Stimulated activated CD4-positive, alpha-beta T cell treated with anti-CD3 and anti-CD28 coated beads, Interleukin-1b, Interleukin-23, amount 100 ng/mL, for 1 hour (primary cell): ENCODE measurements at regions not wholly inside any gene's neighbourhood (a gene's known extent, or its start where the extent isn't known, plus 50 kb on each side); places are given as distances from the start of the nearest gene placed in this dataset.

Experiments used
- DNase-seq, 2 donors: peaks; one replicate each; pipeline ENCODE4 v3.0.0-alpha.2; 2020; ENCODE audit warnings: low read depth in 2 of 2

DNA sequence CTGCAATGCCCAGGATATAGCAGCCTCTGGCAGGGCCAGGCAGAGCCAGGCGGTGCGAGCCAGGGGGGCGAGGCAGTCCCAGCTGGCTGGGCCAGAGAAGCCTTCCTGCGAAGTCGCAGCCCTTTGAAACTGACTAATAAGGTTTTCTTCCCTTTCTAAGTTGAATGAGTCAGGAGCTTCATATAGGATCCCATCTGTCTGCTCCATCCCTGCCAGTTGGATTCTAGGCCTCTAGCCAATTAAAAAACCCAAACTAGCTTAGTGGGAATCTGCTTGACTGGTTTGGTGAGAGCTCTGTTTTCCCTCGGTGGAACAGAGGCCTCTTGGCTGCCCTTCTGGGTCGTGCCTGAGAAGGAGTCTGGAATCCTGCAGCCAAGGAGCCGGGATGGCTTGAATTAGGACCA lies 70.1 kb upstream of the RAPGEF1 start:
- DNase-seq = no peak

DNA sequence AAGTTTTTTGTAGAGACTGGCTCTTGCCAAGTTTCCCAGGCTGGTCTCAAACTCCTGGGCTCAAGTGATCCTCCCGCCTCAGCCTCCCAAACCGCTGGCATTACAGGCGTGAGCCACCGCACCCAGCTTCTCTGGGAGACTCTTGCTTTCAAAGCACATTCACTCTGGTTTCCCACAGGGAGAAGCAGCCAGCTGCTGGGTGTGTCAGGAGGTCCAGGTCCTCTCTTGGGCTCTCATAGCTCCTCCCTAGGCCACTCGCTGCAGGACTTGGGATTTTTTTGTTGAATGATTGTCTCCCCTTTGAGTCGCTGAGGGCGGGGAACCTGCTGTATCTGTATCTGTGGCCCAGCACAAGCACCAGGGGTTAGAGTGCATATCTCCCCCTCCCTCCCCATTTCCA lies 68.4 kb upstream of the RAPGEF1 start:
- DNase-seq = no peak

DNA sequence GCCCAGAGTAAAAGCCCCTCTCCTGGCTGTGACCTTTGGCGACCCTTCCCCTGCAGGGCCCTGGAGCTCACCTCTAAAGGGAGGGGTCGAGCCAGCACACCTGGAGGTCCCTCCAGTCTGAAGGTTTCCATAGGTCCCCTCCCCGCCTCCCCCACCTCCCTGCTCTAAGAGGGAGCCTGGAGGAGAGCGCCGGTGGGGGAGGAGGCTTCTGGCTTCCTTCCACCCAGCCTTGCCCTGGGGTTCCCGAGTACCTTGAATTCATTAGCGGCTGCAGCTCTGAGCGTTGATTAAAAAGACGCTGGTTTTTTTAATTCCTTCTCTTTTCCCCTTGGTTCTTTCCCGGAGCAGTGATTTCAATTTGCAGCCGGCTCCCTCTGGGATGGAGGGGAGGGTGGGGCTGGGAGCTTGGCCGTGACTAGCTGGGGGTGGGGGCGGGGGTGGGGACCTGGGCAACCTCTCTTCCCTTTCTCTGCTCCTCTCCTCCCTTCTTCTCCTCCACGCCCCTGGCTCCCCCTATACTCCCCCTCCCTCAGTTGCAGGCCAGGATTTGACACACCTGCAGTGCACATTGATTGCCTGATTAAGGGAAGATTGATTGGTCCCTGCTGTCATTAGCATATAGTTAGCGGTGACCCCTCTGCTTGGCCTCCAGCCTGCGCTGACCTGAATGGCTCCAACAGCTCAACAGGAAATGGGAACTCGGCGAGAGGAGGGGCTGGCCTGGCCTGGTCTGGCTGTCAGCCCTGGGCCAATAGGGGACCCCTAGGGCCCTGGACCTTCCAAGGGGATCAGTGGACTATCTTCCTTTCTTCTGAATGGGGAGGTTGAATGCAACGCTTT lies 67.5 kb upstream of the RAPGEF1 start:
- DNase-seq = no peak

DNA sequence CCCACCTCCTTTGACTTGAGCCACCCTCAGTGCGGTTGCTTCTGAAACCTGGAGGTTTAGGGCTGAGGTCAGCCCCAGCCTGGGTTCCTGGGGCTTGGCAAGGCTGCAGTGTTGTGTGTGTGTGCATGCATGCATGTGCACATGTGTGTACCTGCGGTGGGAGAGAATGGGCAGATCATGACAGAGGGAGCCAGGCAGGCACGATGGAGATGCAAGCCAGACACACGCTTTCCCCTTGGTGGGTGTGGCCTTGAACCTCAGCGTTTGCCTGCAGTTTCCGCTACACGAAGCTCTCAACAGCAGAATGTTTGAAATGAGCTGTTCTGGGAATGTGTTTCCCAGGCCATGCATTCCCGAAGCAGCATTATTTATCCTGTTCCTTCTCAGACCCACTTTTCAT lies 65.9 kb upstream of the RAPGEF1 start:
- no peak for DNase-seq

DNA sequence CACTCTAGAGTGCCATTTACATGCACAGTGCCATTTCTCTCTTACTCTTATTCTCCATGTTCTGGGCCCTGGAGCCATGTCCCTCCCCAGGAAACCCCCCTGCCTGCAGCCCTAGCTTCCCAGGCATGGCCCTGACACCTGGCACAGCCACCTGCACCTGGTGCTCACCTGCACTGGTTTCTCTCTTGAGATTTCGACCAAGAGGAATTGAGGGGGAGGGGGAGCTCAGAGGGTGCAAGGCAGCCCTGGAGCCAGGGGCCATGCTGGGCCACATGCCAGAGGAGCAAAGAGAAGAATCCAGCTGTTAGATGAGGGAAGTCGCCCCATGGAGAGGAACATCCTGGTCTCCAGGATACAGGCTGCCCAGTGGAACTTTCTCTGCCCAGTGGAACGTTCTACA lies 65.0 kb upstream of the RAPGEF1 start:
- DNase-seq = no peak

DNA sequence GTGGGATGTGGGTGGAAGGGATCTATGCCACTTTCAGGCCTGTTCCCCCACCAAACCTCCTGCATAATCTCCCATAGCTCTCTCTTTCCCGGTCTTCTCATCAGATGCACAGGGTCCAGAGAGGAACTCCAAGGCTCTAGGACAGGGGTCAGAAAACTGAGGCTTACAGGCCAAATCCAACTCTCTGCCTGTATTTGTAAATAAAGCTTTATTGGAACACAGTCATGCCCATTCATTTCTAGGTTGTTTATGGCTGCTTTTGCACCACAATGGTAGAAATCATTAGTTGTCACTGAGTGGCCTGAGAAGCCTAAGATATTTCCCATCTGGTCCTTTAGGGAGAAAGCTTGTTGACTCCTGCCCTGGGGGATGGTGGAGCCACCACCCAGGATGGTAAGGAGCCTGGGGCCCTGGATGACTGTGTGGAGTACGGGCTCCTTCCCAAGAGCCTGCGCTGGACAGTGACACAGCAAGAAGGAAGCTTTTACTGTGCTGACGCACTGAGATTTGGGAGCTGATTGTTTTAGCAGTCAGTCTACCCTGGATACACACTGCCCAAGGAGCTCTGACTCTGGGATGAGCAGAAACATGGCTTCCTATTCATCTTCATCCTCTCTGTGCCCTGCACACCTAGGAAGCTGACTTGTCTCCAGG lies 64.0 kb upstream of the RAPGEF1 start:
- no peak for DNase-seq

DNA sequence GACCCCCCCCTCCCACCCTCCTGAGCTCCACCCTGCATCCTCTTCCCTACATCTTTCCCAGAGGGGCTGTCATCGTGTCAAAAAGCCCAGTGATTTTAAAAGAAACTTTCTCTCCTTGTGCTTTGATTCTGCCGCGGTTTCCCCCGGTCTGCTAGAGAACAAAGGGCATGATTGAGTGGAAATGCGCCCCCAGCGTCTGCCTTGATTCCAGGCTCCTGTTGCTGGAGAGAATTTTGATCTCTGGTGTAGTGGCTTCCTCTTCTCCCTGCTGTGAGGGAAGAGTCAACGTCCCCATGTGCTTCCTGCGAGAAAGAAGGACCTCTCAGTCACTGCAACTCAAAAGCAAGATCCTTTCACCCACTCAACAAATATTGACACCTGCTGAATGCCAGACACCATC lies 61.9 kb upstream of the RAPGEF1 start:
- no peak for DNase-seq

DNA sequence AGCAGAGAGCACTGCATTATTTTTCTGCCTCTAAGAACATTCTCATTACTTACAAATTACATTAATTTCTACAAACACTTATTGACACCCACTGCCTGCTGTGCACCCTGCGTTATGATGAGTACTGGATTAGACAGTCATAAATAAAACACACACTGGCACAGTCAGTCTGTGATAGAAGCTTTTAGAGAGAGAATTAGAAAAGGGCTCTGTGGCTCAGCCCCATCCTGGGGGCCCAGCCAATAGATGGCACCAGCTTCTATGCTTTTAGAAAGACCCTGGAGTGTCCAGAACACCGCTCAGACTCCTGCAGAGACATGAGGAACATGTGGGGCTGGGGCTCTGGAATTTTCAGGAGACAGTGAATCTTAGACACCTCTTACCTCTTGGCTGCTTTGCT lies 61.0 kb upstream of the RAPGEF1 start:
- DNase-seq = no peak

DNA sequence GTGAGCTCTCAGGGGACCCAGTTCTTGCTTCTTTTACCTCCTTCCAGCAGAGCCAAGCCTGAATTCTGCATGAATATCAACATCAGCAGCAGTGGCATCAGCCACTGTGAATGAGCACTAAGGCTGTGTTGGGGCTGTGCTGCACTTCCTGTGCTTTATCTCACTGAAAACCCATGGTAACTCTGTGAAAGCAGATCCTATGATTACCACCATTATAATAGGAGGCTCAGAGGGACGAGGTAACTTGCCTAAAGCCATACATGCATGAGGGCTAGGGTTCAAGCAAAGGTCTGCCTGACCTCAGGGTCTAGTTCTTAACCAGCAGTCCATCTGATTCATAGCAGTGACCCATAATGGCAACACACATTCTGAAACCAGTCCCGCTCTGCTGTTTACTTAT lies 60.5 kb upstream of the RAPGEF1 start:
- no peak for DNase-seq

DNA sequence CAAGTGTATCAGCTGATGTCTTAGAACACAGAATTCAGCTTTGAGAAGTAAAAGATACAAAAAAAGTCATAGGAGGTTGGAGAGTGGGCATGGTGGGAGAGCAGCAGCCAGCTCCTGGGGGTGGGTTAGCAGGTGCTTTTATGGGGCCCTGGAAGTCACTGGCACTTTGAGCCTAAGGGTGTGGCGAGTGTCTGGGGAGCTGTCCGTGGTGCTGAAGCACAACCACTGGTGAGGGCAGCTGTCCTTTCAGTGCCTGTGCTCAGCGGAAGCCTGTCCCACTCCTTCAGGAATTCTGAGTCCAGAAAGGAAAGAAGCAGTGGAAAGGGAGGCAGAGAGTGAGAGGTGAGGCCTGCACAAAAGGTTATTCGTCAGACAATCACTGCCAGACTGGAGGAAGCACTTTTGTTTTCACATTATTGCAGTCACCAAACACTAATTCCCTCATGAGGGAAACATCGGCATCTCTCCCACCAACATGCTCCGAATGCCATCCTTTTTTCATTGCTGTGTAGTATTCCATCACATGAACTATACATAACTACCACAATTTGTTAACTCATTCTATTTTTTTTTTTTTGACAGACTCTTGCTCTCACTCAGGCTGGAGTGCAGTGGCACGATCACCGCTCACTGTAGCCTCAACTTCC lies 59.4 kb upstream of the RAPGEF1 start:
- DNase-seq = peak; percentile 8 to 37

DNA sequence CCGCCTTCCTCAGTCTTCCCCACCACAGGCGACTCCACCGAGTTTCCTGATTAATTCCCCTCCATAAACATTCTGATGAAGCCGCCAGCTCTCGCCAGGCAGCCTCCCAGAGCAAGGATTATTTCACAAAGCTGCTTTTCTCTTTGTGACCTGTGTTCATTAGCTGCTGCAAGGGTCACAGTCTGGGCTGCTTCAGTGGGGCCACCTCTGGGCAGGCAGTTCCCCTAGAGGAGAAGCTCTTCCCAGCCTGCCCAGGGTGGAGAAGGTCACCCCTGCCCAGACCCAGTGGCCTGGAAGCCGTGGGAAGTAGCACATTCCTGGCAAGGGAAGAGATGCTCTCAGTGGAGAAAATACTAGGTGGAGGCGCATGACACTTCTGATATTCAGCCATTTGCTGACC lies 58.4 kb upstream of the RAPGEF1 start:
- no peak for DNase-seq

DNA sequence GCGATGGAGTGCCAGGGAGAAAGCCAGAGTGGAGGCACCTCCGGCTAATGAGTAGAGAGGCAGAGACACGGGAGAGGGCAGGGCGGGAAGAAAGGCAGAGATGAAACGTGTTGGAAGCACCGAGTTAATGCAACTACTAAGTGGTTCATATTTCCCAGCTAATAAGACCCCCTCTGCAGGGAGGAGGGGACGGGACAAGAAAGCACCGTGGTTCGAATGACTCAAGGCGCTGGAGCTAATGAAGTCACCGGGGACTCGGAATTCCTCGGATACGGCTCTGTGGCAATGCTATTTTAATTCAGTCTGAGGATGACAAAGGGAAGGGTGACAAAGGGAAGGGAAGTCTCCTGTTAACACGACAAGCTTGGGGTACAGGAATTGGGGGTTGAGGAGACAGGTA lies 54.5 kb upstream of the RAPGEF1 start:
- no peak for DNase-seq

DNA sequence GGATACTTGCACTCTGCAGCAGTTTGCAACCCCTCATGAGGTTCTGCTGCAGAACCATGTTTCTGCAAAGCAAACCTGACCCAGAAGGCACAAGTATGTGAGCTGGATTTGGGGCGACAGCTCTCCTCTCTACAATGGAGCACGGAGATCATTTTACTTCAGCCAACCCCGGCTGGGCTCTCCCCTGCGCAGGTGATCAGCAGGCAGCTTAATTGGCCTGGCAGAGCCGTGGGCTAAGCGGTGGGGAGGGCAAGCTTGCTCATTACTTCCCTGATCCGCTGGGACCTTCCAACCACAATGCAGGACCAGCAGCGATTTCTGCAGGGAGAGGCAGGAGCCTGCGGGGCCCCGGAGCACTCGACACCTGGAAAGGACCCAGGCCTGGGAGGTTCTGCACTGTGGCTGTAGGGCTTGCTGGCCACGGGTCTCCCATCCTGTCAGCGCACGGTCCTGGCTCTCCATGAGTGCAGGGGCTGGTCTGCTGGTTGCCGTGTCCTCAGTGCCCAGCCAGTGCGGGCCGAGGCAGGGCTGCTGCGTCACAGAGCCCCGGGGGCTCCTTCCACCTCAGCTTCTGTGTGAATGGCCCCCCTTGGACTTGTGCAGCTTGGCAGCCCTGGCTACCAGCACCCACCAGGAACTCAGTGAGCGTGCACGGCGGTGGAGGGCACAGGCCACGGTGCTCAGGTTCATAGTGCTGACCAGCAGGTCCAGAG lies 51.8 kb upstream of the RAPGEF1 start:
- DNase-seq = no peak
